DND-41 (cell line): ENCODE measurements at regions not wholly inside any gene's neighbourhood (a gene's known extent, or its start where the extent isn't known, plus 50 kb on each side); places are given as distances from the start of the nearest gene placed in this dataset.

Experiments
- ATAC-seq: fragments of 200-7000 bp; cut with Tn5 transposase; 3 replicates; pipeline ENCODE4 v1.9.1; 2021; ENCODE audit warnings: low read depth; ENCODE audit not compliant: insufficient read depth
- DNase-seq: peaks from one replicate; pipeline ENCODE4 v3.0.0-alpha.2; 2020
- H2AFZ ChIP-seq: 2 replicates; pipeline ENCODE4 v1.6.0; 2012; ENCODE audit warnings: low read depth, low read length
- H3K27ac ChIP-seq: 2 replicates; pipeline ENCODE4 v1.5.1; 2012; ENCODE audit warnings: low read length, inconsistent platforms
- H3K27me3 ChIP-seq: fragments of 200-600 bp; sonication (generic); 2 replicates; pipeline ENCODE4 v1.6.0; 2012; ENCODE audit warnings: low read length, mild to moderate bottlenecking, inconsistent platforms; ENCODE audit not compliant: insufficient read depth, poor library complexity
- H3K36me3 ChIP-seq: 2 replicates; pipeline ENCODE4 v1.5.1; 2012; ENCODE audit warnings: low read length, inconsistent platforms; ENCODE audit not compliant: insufficient read depth
- H3K4me1 ChIP-seq: 2 replicates; pipeline ENCODE4 v1.5.1; 2012; ENCODE audit warnings: mild to moderate bottlenecking, low read length; ENCODE audit not compliant: insufficient read depth
- H3K4me2 ChIP-seq: 2 replicates; pipeline ENCODE4 v1.6.0; 2012; ENCODE audit warnings: mild to moderate bottlenecking, moderate library complexity, low read length, inconsistent platforms; ENCODE audit not compliant: insufficient read depth
- H3K4me3 ChIP-seq, 2 experiments: fragments of 200-600 bp in 1 of 2; shearing (Covaris generic) in 1 of 2; 2 replicates each; pipeline ENCODE4 v1.5.1; 2012 to 2016; ENCODE audit warnings: inconsistent platforms in 2 of 2, low read length in 2 of 2, mild to moderate bottlenecking in 2 of 2, low read depth in 1 of 2, moderate library complexity in 1 of 2
- H3K79me2 ChIP-seq: 2 replicates; pipeline ENCODE4 v1.6.0; 2012; ENCODE audit warnings: low read length, inconsistent platforms; ENCODE audit not compliant: insufficient read depth
- H3K9ac ChIP-seq: 2 replicates; pipeline ENCODE4 v1.6.0; 2012; ENCODE audit warnings: low read depth, mild to moderate bottlenecking, inconsistent platforms, low read length, moderate library complexity
- H3K9me3 ChIP-seq: 2 replicates; pipeline ENCODE4 v1.5.1; 2012; ENCODE audit warnings: low read length, moderate library complexity, mild to moderate bottlenecking, inconsistent platforms; ENCODE audit not compliant: insufficient read depth, severe bottlenecking
- H4K20me1 ChIP-seq: 2 replicates; pipeline ENCODE4 v1.6.0; 2012; ENCODE audit warnings: low read length; ENCODE audit not compliant: insufficient read depth
- CTCF ChIP-seq: IDR thresholded peaks from 2 replicates; pipeline ENCODE4 v1.5.1; 2012; ENCODE audit warnings: borderline replicate concordance, low read length, moderate library complexity, mild to moderate bottlenecking; ENCODE audit not compliant: poor library complexity, severe bottlenecking; ENCODE audit errors: extremely low read depth
- EZH2 ChIP-seq: IDR thresholded peaks from 3 replicates; pipeline ENCODE4 v1.6.1; 2012; ENCODE audit warnings: borderline replicate concordance, low read depth, mild to moderate bottlenecking, moderate library complexity, low read length, inconsistent platforms; ENCODE audit not compliant: severe bottlenecking

- H2AFZ ChIP-seq, result no peak overlapping the region
- no peak overlapping the region for H3K4me3 ChIP-seq
- no peaks in the 10 kb centered on the region for H3K36me3 ChIP-seq
- DNase-seq (no peak), ATAC-seq (no peak)
- no peaks in the 10 kb centered on the region for H3K9me3 ChIP-seq
- no peak overlapping the region for H3K4me2 ChIP-seq
- H3K27ac ChIP-seq, result no peak overlapping the region
- no peaks in the 10 kb centered on the region for H3K27me3 ChIP-seq
- H3K79me2 ChIP-seq, result no peaks in the 10 kb centered on the region
- H4K20me1 ChIP-seq, result no peaks in the 10 kb centered on the region
- TF ChIP-seq CTCF (no peak), EZH2 (no peak)
- no peaks in the 10 kb centered on the region for H3K4me1 ChIP-seq
- H3K9ac ChIP-seq, result no peak overlapping the region
Observed at GRCh38 chr12:114976372-114976771, 292.4 kb upstream of the TBX3 start.

GRCh38 chr12:114975640-114976310 lies 291.8 kb upstream of the TBX3 start:
- H3K9ac ChIP-seq, result no peak overlapping the region
- H3K4me1 ChIP-seq, result no peaks in the 10 kb centered on the region
- no peaks in the 10 kb centered on the region for H3K27me3 ChIP-seq
- H3K9me3 ChIP-seq, result no peaks in the 10 kb centered on the region
- H3K36me3 ChIP-seq, result no peaks in the 10 kb centered on the region
- H2AFZ ChIP-seq, result no peak overlapping the region
- no peak overlapping the region for H3K27ac ChIP-seq
- DNase-seq, result no peak
- ATAC-seq, result no peak
- TF ChIP-seq CTCF (no peak), EZH2 (no peak)
- H3K79me2 ChIP-seq, result no peaks in the 10 kb centered on the region
- no peak overlapping the region for H3K4me2 ChIP-seq
- H4K20me1 ChIP-seq, result no peaks in the 10 kb centered on the region
- no peak overlapping the region for H3K4me3 ChIP-seq

- no peak for ATAC-seq
- DNase-seq, result no peak
- H3K9me3 ChIP-seq, result no peaks in the 10 kb centered on the region
- no peak overlapping the region for H2AFZ ChIP-seq
- TF ChIP-seq CTCF (no peak), EZH2 (no peak)
- H3K4me1 ChIP-seq, result no peaks in the 10 kb centered on the region
- no peaks in the 10 kb centered on the region for H3K36me3 ChIP-seq
- no peak overlapping the region for H3K9ac ChIP-seq
- H3K27me3 ChIP-seq, result no peaks in the 10 kb centered on the region
- no peak overlapping the region for H3K27ac ChIP-seq
- no peaks in the 10 kb centered on the region for H4K20me1 ChIP-seq
- no peaks in the 10 kb centered on the region for H3K79me2 ChIP-seq
- no peak overlapping the region for H3K4me3 ChIP-seq
- no peak overlapping the region for H3K4me2 ChIP-seq
Observed at GRCh38 chr12:114974826-114975639, 291.1 kb upstream of the TBX3 start.
